CD8-positive, alpha-beta memory T cell (primary cell): ENCODE measurements at regions not wholly inside any gene's neighbourhood (a gene's known extent, or its start where the extent isn't known, plus 50 kb on each side); places are given as distances from the start of the nearest gene placed in this dataset.

Experiments
- CTCF ChIA-PET: fragments of 350-600 bp; sonication (Branson Sonifier 250); formaldehyde crosslinking; loops from one replicate; lab custom pipeline; 2021; ENCODE audit warnings: antibody characterized with exemption; lab: Charles Lee
- POLR2A ChIA-PET: fragments of 350-600 bp; sonication (Branson Sonifier 250); formaldehyde crosslinking; loops from one replicate; lab custom pipeline; 2021; ENCODE audit warnings: antibody characterized with exemption; lab: Charles Lee
- DNase-seq, 5 donors: peaks; one replicate each; pipeline versions ENCODE4 v3.0.0 to v3.0.0-alpha.2; 2020 to 2022; ENCODE audit warnings: mixed read lengths in 1 of 5
- H3K27ac ChIP-seq: one replicate; pipeline ENCODE4 v1.7.0; 2013; ENCODE audit warnings: low read depth, mild to moderate bottlenecking, low read length, moderate library complexity
- H3K27me3 ChIP-seq: 2 replicates; pipeline ENCODE4 v1.7.0; 2013; ENCODE audit warnings: low read length, mild to moderate bottlenecking; ENCODE audit not compliant: insufficient read depth, poor library complexity, severe bottlenecking
- H3K36me3 ChIP-seq: 2 replicates; pipeline ENCODE4 v1.7.0; 2013; ENCODE audit warnings: mild to moderate bottlenecking, low read length, moderate library complexity; ENCODE audit not compliant: insufficient read depth
- H3K4me1 ChIP-seq: 2 replicates; pipeline ENCODE4 v1.7.0; 2013; ENCODE audit warnings: mild to moderate bottlenecking, low read length, moderate library complexity; ENCODE audit not compliant: insufficient read depth
- H3K4me3 ChIP-seq: 2 replicates; pipeline ENCODE4 v1.7.0; 2013; ENCODE audit warnings: mild to moderate bottlenecking, low read length
- H3K9me3 ChIP-seq: 2 replicates; pipeline ENCODE4 v1.7.0; 2013; ENCODE audit warnings: mild to moderate bottlenecking, low read length
- H3K27ac Mint-ChIP-seq, 8 donors: one replicate each; pipeline ENCODE4 v1.8.0; 2020 to 2021; ENCODE audit warnings: mixed read lengths in 8 of 8, mild to moderate bottlenecking in 6 of 8, inconsistent platforms in 3 of 8, moderate library complexity in 3 of 8
- H3K27me3 Mint-ChIP-seq, 2 donors: one replicate each; pipeline ENCODE4 v1.8.0; 2020 to 2021; ENCODE audit warnings: mixed read lengths in 2 of 2, mild to moderate bottlenecking in 1 of 2, moderate library complexity in 1 of 2
- H3K36me3 Mint-ChIP-seq, 3 donors: one replicate each; pipeline ENCODE4 v1.8.0; 2020 to 2021; ENCODE audit warnings: mixed read lengths in 3 of 3, inconsistent platforms in 1 of 3, mild to moderate bottlenecking in 1 of 3
- H3K4me1 Mint-ChIP-seq, 3 donors: one replicate each; pipeline ENCODE4 v1.8.0; 2020 to 2021; ENCODE audit warnings: mixed read lengths in 3 of 3, inconsistent platforms in 1 of 3, mild to moderate bottlenecking in 1 of 3
- H3K4me3 Mint-ChIP-seq, 7 donors: one replicate each; pipeline ENCODE4 v1.8.0; 2020 to 2021; ENCODE audit warnings: mixed read lengths in 7 of 7, mild to moderate bottlenecking in 6 of 7, moderate library complexity in 4 of 7, inconsistent platforms in 2 of 7
- H3K9me3 Mint-ChIP-seq, 5 donors: one replicate each; pipeline ENCODE4 v1.8.0; 2020 to 2022; ENCODE audit warnings: mixed read lengths in 5 of 5, mild to moderate bottlenecking in 3 of 5, moderate library complexity in 2 of 5, inconsistent platforms in 1 of 5

GRCh38 chr2:234181121-234181520, 130.6 kb downstream of the SPP2 start:
- H3K4me1 ChIP-seq = no peaks in the 10 kb centered on the region
- CTCF ChIA-PET = interaction anchor here (1.1 to 1.4 kb wide), 2 partner anchors 46 to 117 kb away, joined by 3 read pairs; no protein-coding TSS in a partner anchor
- no peak overlapping the region for H3K27ac ChIP-seq
- H3K4me3 ChIP-seq = no peak overlapping the region
- no peak for DNase-seq
- H3K36me3 ChIP-seq = no peaks in the 10 kb centered on the region
- H3K27ac Mint-ChIP-seq = no peak overlapping the region
- H3K4me3 Mint-ChIP-seq = no peak overlapping the region
- POLR2A ChIA-PET = no interaction called here
- H3K9me3 ChIP-seq = no peaks in the 10 kb centered on the region
- H3K4me1 Mint-ChIP-seq = no peaks in the 10 kb centered on the region
- H3K36me3 Mint-ChIP-seq = no peaks in the 10 kb centered on the region
- peaks cover 0 to 2% (median 0%) of the 10 kb centered on the region in 5 donors for H3K9me3 Mint-ChIP-seq
- H3K27me3 ChIP-seq = peaks cover 4% of the 10 kb centered on the region
- peaks cover 3 to 6% of the 10 kb centered on the region in 2 donors for H3K27me3 Mint-ChIP-seq

- no peaks in the 10 kb centered on the region for H3K4me1 Mint-ChIP-seq
- H3K27ac ChIP-seq = no peak overlapping the region
- CTCF ChIA-PET = interaction anchor here (1.1 kb wide), 1 partner anchor 88 kb away, joined by 3 read pairs; no protein-coding TSS in a partner anchor
- H3K27me3 Mint-ChIP-seq = peaks cover under 1 to 5% of the 10 kb centered on the region in 2 donors
- POLR2A ChIA-PET = no interaction called here
- H3K4me3 ChIP-seq = no peak overlapping the region
- no peaks in the 10 kb centered on the region for H3K36me3 ChIP-seq
- H3K4me3 Mint-ChIP-seq = no peak overlapping the region
- peaks cover 4% of the 10 kb centered on the region for H3K27me3 ChIP-seq
- no peaks in the 10 kb centered on the region for H3K9me3 ChIP-seq
- no peaks in the 10 kb centered on the region for H3K36me3 Mint-ChIP-seq
- H3K9me3 Mint-ChIP-seq = peaks cover 0 to 2% (median 0%) of the 10 kb centered on the region in 5 donors
- no peak overlapping the region for H3K27ac Mint-ChIP-seq
- DNase-seq = no peak
- H3K4me1 ChIP-seq = no peaks in the 10 kb centered on the region
These were observed 128.5 kb downstream of the SPP2 start for GRCh38 chr2:234179031-234179363.

- peaks cover 0 to 1% of the 10 kb centered on the region in 2 donors for H3K27me3 Mint-ChIP-seq
- no peak for DNase-seq
- no peaks in the 10 kb centered on the region for H3K9me3 ChIP-seq
- H3K36me3 ChIP-seq = no peaks in the 10 kb centered on the region
- H3K36me3 Mint-ChIP-seq = no peaks in the 10 kb centered on the region
- no peaks in the 10 kb centered on the region for H3K4me1 Mint-ChIP-seq
- H3K4me3 Mint-ChIP-seq = no peak overlapping the region
- H3K27me3 ChIP-seq = peaks cover 4% of the 10 kb centered on the region
- no peaks in the 10 kb centered on the region for H3K4me1 ChIP-seq
- no peak overlapping the region for H3K27ac Mint-ChIP-seq
- H3K4me3 ChIP-seq = no peak overlapping the region
- POLR2A ChIA-PET = no interaction called here
- CTCF ChIA-PET = interaction anchor here (1.1 kb wide), 1 partner anchor 88 kb away, joined by 3 read pairs; no protein-coding TSS in a partner anchor
- peaks cover 0 to 2% (median 0%) of the 10 kb centered on the region in 5 donors for H3K9me3 Mint-ChIP-seq
- no peak overlapping the region for H3K27ac ChIP-seq
These were observed 128.0 kb downstream of the SPP2 start for GRCh38 chr2:234178330-234179030.

- no peak overlapping the region for H3K4me3 ChIP-seq
- H3K9me3 Mint-ChIP-seq = peaks cover 0 to 2% (median 0%) of the 10 kb centered on the region in 5 donors
- H3K36me3 ChIP-seq = no peaks in the 10 kb centered on the region
- H3K27ac Mint-ChIP-seq = no peak overlapping the region
- H3K9me3 ChIP-seq = no peaks in the 10 kb centered on the region
- no peaks in the 10 kb centered on the region for H3K4me1 ChIP-seq
- no peaks in the 10 kb centered on the region for H3K4me1 Mint-ChIP-seq
- H3K27me3 ChIP-seq = peaks cover 4% of the 10 kb centered on the region
- no peak for DNase-seq
- H3K4me3 Mint-ChIP-seq = no peak overlapping the region
- no peaks in the 10 kb centered on the region for H3K27me3 Mint-ChIP-seq
- H3K27ac ChIP-seq = no peak overlapping the region
- POLR2A ChIA-PET = no interaction called here
- H3K36me3 Mint-ChIP-seq = no peaks in the 10 kb centered on the region
- CTCF ChIA-PET = no interaction called here
These were observed 125.1 kb downstream of the SPP2 start for GRCh38 chr2:234175649-234176048.

GRCh38 chr2:234174742-234175141, 124.2 kb downstream of the SPP2 start:
- Mint-ChIP-seq H3K9me3 (peaks cover 0 to 2% (median 0%) of the 10 kb centered on the region in 5 donors), H3K27me3 (no peaks in the 10 kb centered on the region), H3K4me1 (no peaks in the 10 kb centered on the region), H3K36me3 (no peaks in the 10 kb centered on the region), H3K4me3 (no peak overlapping the region), H3K27ac (peak overlapping the region in 1 of 8 donors; percentile 72)
- no peaks in the 10 kb centered on the region for H3K9me3 ChIP-seq
- peaks cover 4% of the 10 kb centered on the region for H3K27me3 ChIP-seq
- POLR2A ChIA-PET = interaction anchor here (0.6 kb wide), 1 partner anchor 322 kb away, joined by 5 read pairs; the partner anchor contains the start of gene ARL4C
- no peak overlapping the region for H3K4me3 ChIP-seq
- H3K27ac ChIP-seq = no peak overlapping the region
- H3K36me3 ChIP-seq = no peaks in the 10 kb centered on the region
- H3K4me1 ChIP-seq = no peaks in the 10 kb centered on the region
- DNase-seq = no peak
- CTCF ChIA-PET = interaction anchor here (0.7 kb wide), 1 partner anchor 271 kb away, joined by 3 read pairs; no protein-coding TSS in a partner anchor

GRCh38 chr2:234172532-234172931, 122.0 kb downstream of the SPP2 start:
- Mint-ChIP-seq H3K27me3 (no peaks in the 10 kb centered on the region), H3K9me3 (no peaks in the 10 kb centered on the region), H3K27ac (no peak overlapping the region), H3K36me3 (no peaks in the 10 kb centered on the region), H3K4me3 (no peak overlapping the region), H3K4me1 (no peaks in the 10 kb centered on the region)
- DNase-seq = no peak
- Histone ChIP-seq H3K4me1 (no peaks in the 10 kb centered on the region), H3K36me3 (no peaks in the 10 kb centered on the region), H3K4me3 (no peak overlapping the region), H3K27ac (no peak overlapping the region), H3K27me3 (no peaks in the 10 kb centered on the region), H3K9me3 (no peaks in the 10 kb centered on the region)
- POLR2A ChIA-PET = interaction anchor here (0.5 kb wide), 1 partner anchor 120 kb away, joined by 7 read pairs; no protein-coding TSS in a partner anchor
- CTCF ChIA-PET = no interaction called here

GRCh38 chr2:234172066-234172465, 121.6 kb downstream of the SPP2 start:
- Mint-ChIP-seq H3K27me3 (no peaks in the 10 kb centered on the region), H3K9me3 (no peaks in the 10 kb centered on the region), H3K4me3 (peak overlapping the region in 1 of 7 donors; percentile 9), H3K4me1 (no peaks in the 10 kb centered on the region), H3K27ac (peak overlapping the region in 2 of 8 donors; percentile 11 to 68), H3K36me3 (no peaks in the 10 kb centered on the region)
- ChIA-PET POLR2A (no interaction called here), CTCF (no interaction called here)
- no peak for DNase-seq
- no peak overlapping the region for H3K4me3 ChIP-seq
- H3K27me3 ChIP-seq = no peaks in the 10 kb centered on the region
- H3K27ac ChIP-seq = no peak overlapping the region
- H3K4me1 ChIP-seq = no peaks in the 10 kb centered on the region
- H3K36me3 ChIP-seq = no peaks in the 10 kb centered on the region
- H3K9me3 ChIP-seq = no peaks in the 10 kb centered on the region

GRCh38 chr2:234171666-234172065, 121.2 kb downstream of the SPP2 start:
- H3K27ac ChIP-seq = no peak overlapping the region
- no peak for DNase-seq
- ChIA-PET CTCF (no interaction called here), POLR2A (no interaction called here)
- Mint-ChIP-seq H3K27me3 (no peaks in the 10 kb centered on the region), H3K36me3 (no peaks in the 10 kb centered on the region), H3K4me1 (no peaks in the 10 kb centered on the region), H3K27ac (no peak overlapping the region), H3K9me3 (no peaks in the 10 kb centered on the region), H3K4me3 (peak overlapping the region in 1 of 7 donors; percentile 9)
- H3K9me3 ChIP-seq = no peaks in the 10 kb centered on the region
- H3K36me3 ChIP-seq = no peaks in the 10 kb centered on the region
- H3K4me1 ChIP-seq = no peaks in the 10 kb centered on the region
- no peak overlapping the region for H3K4me3 ChIP-seq
- H3K27me3 ChIP-seq = no peaks in the 10 kb centered on the region
